Neutrophil (primary cell): ENCODE measurements at regions not wholly inside any gene's neighbourhood (a gene's known extent, or its start where the extent isn't known, plus 50 kb on each side); places are given as distances from the start of the nearest gene placed in this dataset.

Source experiments
- H3K27ac ChIP-seq: fragments of 200-600 bp; sonication (generic); 2 replicates; pipeline ENCODE4 v1.5.1; 2016; ENCODE audit warnings: mild to moderate bottlenecking, moderate library complexity
- H3K27me3 ChIP-seq: fragments of 200-600 bp; sonication (generic); 2 replicates; pipeline ENCODE4 v1.6.0; 2016; ENCODE audit warnings: mild to moderate bottlenecking
- H3K36me3 ChIP-seq: fragments of 200-600 bp; sonication (generic); 2 replicates; pipeline ENCODE4 v1.5.1; 2017
- H3K4me1 ChIP-seq, 2 experiments: fragments of 200-600 bp in 1 of 2; sonication (generic) in 1 of 2; 1 replicate in 1 of 2; 2 replicates in 1 of 2; pipeline versions ENCODE4 v1.5.1 to v1.6.1; 2013 to 2016; ENCODE audit warnings: low read depth in 1 of 2, low read length in 1 of 2, mild to moderate bottlenecking in 1 of 2, moderate library complexity in 1 of 2; ENCODE audit not compliant: control insufficient read depth in 1 of 2, insufficient read depth in 1 of 2
- H3K4me3 ChIP-seq, 2 experiments: fragments of 200-600 bp in 1 of 2; sonication (generic) in 1 of 2; 1 replicate in 1 of 2; 2 replicates in 1 of 2; pipeline ENCODE4 v1.5.1; 2013 to 2016; ENCODE audit warnings: low read depth in 1 of 2, low read length in 1 of 2, mild to moderate bottlenecking in 1 of 2, moderate library complexity in 1 of 2
- H3K9me3 ChIP-seq: fragments of 200-600 bp; sonication (generic); 2 replicates; pipeline ENCODE4 v1.5.1; 2016
- TF ChIP-seq, protein P1 (sequence below): fragments of 200-600 bp; sonication (generic); IDR thresholded peaks from 2 replicates; pipeline ENCODE4 v1.5.1; 2016; ENCODE audit warnings: antibody characterized with exemption

DNA sequence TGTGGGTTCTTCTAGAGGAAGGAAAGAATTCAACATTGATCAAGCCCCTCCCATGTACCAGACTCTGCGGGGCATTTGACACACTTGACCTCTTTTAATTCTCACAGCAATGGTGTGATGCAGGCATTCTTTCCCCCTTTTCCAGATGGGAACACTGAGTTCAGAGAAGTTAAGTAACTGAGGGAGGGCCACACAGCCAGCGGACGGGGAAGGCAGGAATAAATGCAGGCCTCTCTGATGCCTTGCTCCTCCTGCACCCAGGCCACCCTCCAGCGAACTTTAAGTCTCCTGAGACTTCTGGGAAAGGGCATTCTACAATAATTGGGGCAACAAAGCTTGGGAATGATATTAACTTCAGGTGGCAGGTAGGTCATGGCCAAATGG lies 227.4 kb downstream of the UACA start:
- Histone ChIP-seq H3K27ac (no peak overlapping the region), H3K4me1 (peaks cover 18 to 21% of the 10 kb centered on the region in 2 experiments)

DNA sequence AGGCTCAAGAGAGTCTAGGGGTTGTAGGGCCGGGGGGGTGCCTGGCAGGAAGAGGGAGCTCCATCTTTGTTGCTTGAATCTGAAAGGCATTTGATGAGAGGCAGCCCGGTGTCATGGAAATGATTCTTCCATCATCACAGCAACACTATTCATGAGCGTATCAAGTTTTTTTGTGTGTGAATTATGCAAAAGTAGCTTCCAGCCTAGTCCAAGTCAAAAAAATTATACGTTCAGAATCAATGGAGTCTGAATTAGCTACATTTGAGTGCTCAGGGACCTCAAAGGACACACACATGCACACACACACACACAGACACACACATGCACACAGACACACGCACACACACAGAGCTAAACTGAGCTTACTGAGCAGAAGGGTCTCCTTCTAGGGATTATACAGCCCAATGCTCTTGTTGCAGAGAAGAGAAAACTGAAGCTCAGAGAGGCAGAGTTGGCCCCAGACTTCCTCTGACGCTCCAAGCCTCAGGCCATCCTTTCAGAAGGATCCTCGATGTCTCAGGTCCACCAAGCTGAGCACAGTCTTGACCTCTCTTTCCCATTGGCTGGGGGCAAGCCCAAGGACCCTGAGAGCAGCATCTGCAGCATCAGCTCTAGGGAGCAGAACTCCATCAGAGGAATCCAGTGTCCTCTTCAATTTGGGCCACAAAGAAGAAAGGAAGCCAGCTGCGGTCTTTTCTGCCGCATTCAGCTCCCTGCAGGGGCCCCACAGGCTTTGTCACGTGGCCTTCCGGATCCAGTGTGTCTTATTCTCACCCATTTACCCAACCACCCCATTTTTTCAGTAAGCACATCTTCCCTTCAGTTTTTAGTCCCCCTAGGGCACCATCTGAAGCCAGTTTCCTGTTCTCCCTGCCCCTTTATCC lies 228.0 kb downstream of the UACA start:
- no peaks in the 10 kb centered on the region for H3K27me3 ChIP-seq
- TF ChIP-seq, protein P1, sequence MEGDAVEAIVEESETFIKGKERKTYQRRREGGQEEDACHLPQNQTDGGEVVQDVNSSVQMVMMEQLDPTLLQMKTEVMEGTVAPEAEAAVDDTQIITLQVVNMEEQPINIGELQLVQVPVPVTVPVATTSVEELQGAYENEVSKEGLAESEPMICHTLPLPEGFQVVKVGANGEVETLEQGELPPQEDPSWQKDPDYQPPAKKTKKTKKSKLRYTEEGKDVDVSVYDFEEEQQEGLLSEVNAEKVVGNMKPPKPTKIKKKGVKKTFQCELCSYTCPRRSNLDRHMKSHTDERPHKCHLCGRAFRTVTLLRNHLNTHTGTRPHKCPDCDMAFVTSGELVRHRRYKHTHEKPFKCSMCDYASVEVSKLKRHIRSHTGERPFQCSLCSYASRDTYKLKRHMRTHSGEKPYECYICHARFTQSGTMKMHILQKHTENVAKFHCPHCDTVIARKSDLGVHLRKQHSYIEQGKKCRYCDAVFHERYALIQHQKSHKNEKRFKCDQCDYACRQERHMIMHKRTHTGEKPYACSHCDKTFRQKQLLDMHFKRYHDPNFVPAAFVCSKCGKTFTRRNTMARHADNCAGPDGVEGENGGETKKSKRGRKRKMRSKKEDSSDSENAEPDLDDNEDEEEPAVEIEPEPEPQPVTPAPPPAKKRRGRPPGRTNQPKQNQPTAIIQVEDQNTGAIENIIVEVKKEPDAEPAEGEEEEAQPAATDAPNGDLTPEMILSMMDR: no peak
- H3K9me3 ChIP-seq: no peaks in the 10 kb centered on the region
- no peak overlapping the region for H3K27ac ChIP-seq
- peaks cover 18 to 21% of the 10 kb centered on the region in 2 experiments for H3K4me1 ChIP-seq
- H3K4me3 ChIP-seq: peak overlapping the region in 1 of 2 experiments; percentile 20
- no peaks in the 10 kb centered on the region for H3K36me3 ChIP-seq

More for the DNA sequence above, 227.4 kb downstream of the UACA start:
- Histone ChIP-seq H3K9me3 (no peaks in the 10 kb centered on the region), H3K36me3 (no peaks in the 10 kb centered on the region), H3K27me3 (no peaks in the 10 kb centered on the region), H3K4me3 (no peak overlapping the region)
- TF ChIP-seq, protein P1: no peak

DNA sequence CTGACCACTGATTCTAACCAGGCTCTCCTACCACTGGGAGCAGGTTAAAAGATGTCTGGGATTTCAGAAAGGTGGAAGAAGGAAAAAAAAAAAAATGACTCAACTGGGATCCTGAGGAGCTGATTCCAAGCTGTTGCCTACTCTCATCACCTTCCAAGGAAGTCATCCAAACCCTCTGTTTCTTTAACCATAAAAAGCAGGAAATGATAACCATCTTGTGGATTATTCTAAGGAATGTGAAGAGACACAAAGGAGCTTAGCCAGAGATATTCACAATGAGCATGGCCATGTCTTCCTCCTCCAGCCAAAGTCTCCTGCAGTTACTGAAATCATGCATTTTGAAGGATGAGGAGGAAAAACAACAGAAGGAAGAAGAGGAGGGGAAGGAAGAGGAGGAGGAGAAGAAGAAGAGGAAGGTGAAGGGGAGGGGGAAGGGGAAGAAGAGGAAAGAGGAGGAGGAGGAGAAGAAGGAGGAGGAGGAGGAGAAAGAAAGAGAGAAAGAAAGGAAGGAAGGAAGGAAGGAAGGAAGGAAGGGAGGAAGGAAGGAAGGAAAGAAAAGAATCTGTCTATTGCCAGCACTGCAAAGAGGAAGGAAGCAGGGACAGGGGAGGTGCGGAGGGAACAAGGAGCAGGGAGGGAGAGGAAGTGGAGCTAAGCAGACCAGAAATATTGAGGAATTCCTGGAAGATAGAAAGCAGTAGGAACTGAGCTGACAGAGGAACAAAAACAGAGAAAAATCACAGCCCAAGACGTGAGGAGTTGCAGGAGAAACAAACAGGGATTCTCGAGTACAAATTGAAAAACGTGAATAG lies 229.2 kb downstream of the UACA start:
- Histone ChIP-seq H3K36me3 (no peaks in the 10 kb centered on the region), H3K27me3 (no peaks in the 10 kb centered on the region), H3K4me3 (no peak overlapping the region), H3K4me1 (peaks cover 18 to 21% of the 10 kb centered on the region in 2 experiments), H3K27ac (no peak overlapping the region), H3K9me3 (no peaks in the 10 kb centered on the region)
- TF ChIP-seq, protein P1: no peak

DNA sequence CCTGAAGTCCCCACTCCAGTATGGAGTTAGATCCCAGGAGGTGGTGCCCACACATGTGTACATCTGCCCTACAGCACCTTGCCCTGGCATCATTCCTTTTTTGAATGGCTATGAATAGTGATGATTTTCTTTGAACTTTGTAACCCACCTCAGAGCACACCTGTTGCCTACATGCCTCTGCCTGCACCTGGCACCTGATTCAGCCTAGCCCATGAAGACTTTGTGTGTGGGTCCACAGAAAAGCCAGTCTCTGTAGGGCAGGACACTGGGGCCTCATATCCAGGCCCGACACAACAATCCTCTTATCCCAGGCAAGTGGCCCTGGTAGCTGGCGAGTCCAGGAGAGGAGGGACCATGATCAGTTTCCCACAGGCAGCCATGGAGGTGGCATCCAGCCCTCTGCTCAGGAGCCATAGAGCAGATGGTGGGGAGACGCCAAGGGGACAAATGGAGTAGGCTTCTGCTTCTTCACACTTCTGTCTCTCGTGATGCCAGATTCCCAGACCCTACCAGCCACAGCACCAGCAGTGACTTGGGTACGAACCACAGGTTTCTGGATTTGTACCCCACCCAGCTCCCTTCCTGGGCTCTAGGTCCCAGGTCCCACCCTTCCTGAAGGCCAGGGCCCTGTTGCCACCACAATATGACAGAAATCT lies 230.7 kb downstream of the UACA start:
- H3K27me3 ChIP-seq: no peaks in the 10 kb centered on the region
- no peak overlapping the region for H3K4me3 ChIP-seq
- TF ChIP-seq, protein P1: no peak
- H3K4me1 ChIP-seq: peaks cover 29 to 31% of the 10 kb centered on the region in 2 experiments
- H3K9me3 ChIP-seq: no peaks in the 10 kb centered on the region
- H3K36me3 ChIP-seq: no peaks in the 10 kb centered on the region
- no peak overlapping the region for H3K27ac ChIP-seq

DNA sequence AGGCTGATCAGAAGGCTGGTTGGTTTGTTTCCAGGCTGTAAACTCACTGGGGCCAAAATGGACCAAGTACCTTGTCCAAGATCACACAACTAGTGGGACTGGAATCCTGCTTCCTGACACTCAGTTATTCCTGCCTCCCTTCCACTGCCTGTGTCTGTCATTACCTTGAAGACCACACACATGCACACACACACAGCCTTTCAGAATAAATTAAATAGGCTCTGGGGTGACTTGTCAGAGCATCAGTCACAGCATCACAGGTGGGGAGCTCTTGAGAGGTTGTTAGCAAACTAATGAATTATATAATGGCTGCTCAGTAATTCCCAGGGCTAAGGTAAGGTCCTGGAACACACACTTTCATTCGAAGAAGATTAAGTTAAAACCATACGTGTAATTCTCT lies 231.8 kb downstream of the UACA start:
- Histone ChIP-seq H3K36me3 (no peaks in the 10 kb centered on the region), H3K9me3 (no peaks in the 10 kb centered on the region), H3K4me1 (peaks cover 31 to 36% of the 10 kb centered on the region in 2 experiments), H3K27me3 (no peaks in the 10 kb centered on the region), H3K4me3 (no peak overlapping the region), H3K27ac (no peak overlapping the region)
- TF ChIP-seq, protein P1: no peak
